Kidney epithelial cell (primary cell): ENCODE measurements at regions not wholly inside any gene's neighbourhood (a gene's known extent, or its start where the extent isn't known, plus 50 kb on each side); places are given as distances from the start of the nearest gene placed in this dataset.

Experiments
- DNase-seq: peaks from one replicate; pipeline ENCODE4 v3.0.0-alpha.2; 2010; ENCODE audit warnings: low read depth
- H3K27me3 ChIP-seq: 2 replicates; pipeline ENCODE4 v1.6.0; 2011; ENCODE audit warnings: low read length; ENCODE audit not compliant: control insufficient read depth, insufficient read depth
- H3K36me3 ChIP-seq: 2 replicates; pipeline ENCODE4 v1.5.1; 2011; ENCODE audit warnings: low read length; ENCODE audit not compliant: control insufficient read depth, insufficient read depth
- H3K4me3 ChIP-seq: 2 replicates; pipeline ENCODE4 v1.5.1; 2011; ENCODE audit warnings: low read depth, mild to moderate bottlenecking, control low read depth, low read length
- TF ChIP-seq, protein P1 (sequence below): IDR thresholded peaks from 2 replicates; pipeline ENCODE4 v1.5.1; 2011; ENCODE audit warnings: mild to moderate bottlenecking, moderate library complexity, low read length, control low read depth, inconsistent platforms; ENCODE audit not compliant: insufficient read depth, poor library complexity, severe bottlenecking

DNA sequence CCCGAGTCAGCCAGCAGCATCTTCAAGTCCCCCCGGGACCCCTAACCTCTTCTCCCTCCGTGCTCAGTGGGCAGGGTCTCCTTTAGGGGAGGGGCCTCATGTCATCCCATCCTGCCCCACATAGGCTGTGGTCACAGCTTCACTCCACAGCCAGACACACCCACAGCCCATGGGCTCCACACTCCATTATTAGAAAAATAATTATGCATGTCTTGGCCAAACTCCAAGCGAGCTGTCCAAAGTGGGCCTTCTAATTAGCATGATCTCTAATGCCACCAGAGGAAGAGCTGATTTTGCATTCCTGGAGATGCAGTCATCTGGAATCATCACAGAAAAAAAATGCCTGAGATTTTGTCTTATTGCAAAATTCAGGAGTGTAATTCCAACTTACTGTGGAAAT, 418.2 kb downstream of the IRX2 start:
- no peak for DNase-seq
- no peak overlapping the region for H3K4me3 ChIP-seq
- TF ChIP-seq, protein P1, sequence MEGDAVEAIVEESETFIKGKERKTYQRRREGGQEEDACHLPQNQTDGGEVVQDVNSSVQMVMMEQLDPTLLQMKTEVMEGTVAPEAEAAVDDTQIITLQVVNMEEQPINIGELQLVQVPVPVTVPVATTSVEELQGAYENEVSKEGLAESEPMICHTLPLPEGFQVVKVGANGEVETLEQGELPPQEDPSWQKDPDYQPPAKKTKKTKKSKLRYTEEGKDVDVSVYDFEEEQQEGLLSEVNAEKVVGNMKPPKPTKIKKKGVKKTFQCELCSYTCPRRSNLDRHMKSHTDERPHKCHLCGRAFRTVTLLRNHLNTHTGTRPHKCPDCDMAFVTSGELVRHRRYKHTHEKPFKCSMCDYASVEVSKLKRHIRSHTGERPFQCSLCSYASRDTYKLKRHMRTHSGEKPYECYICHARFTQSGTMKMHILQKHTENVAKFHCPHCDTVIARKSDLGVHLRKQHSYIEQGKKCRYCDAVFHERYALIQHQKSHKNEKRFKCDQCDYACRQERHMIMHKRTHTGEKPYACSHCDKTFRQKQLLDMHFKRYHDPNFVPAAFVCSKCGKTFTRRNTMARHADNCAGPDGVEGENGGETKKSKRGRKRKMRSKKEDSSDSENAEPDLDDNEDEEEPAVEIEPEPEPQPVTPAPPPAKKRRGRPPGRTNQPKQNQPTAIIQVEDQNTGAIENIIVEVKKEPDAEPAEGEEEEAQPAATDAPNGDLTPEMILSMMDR, result no peak
- no peaks in the 10 kb centered on the region for H3K36me3 ChIP-seq
- H3K27me3 ChIP-seq, result peaks cover 11% of the 10 kb centered on the region

DNA sequence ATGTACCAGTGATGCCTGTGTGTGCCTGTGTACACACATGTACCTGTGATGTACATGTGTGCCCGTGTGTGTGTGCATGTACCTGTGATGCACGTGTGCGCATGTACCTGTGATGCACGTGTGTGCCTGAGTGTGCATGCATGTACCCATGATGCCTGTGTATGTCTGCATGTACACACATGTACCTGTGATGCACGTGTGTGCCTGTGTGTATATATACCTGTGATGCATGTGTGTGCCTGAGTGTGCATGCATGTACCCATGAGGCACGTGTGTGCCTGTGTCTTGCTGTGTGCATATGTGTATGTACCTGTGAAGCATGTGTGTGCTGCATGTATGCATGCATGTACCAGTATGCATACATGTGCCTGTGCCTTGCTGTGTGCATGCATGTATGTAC, 419.0 kb downstream of the IRX2 start:
- no peaks in the 10 kb centered on the region for H3K36me3 ChIP-seq

GRCh38 chr5:2330325-2331130, 420.9 kb downstream of the IRX2 start:
- H3K4me3 ChIP-seq, result no peak overlapping the region
- no peaks in the 10 kb centered on the region for H3K36me3 ChIP-seq
- DNase-seq, result no peak
- H3K27me3 ChIP-seq, result peaks cover 11% of the 10 kb centered on the region
- TF ChIP-seq, protein P1, result no peak

More for the DNA sequence above, 419.0 kb downstream of the IRX2 start:
- peaks cover 11% of the 10 kb centered on the region for H3K27me3 ChIP-seq
- TF ChIP-seq, protein P1, result no peak
- H3K4me3 ChIP-seq, result no peak overlapping the region
- DNase-seq, result no peak

DNA sequence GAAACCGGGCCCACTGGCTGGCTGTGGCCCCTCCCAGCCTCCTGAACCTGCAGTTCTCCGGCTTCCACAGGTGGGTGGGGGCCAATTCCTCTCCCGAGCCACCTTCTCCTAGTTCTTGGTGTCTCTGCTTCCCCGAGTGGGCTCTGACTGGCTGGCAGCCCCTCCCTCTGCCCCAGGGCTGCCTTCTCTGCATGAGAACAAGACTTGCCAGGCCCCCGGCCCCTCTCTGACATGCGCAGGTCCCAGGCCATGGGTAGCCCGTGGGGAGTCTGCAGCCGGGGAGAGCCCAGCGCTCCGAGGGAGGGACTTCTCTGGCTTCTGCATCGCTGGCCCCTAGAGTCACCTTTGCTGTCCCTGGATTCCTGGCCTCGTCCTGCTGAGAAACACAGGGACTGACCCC, 421.7 kb downstream of the IRX2 start:
- no peak for DNase-seq
- H3K36me3 ChIP-seq, result no peaks in the 10 kb centered on the region
- H3K27me3 ChIP-seq, result peaks cover 8% of the 10 kb centered on the region
- TF ChIP-seq, protein P1, result no peak
- no peak overlapping the region for H3K4me3 ChIP-seq

DNA sequence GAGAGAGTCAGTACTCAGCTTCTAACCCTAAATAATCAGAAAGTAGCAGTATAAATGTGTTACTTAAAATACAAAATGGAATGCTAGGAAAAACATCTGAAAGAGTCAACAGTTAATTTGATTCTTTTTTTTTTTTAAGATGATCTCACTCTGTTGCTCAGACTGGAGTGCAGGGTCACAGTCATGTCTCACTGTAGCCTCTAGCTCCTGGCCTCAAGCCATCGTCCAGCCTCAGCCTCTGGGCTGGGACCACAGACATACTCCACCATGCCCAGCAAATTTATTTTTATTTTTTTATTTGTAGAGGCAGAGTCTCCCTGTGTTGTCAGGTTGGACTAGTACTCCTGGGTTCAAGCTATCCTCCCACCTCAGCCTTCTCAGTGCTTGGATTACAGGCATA, 424.9 kb downstream of the IRX2 start:
- no peaks in the 10 kb centered on the region for H3K36me3 ChIP-seq
- TF ChIP-seq, protein P1, result no peak
- DNase-seq, result no peak
- H3K27me3 ChIP-seq, result no peaks in the 10 kb centered on the region
- H3K4me3 ChIP-seq, result no peak overlapping the region

DNA sequence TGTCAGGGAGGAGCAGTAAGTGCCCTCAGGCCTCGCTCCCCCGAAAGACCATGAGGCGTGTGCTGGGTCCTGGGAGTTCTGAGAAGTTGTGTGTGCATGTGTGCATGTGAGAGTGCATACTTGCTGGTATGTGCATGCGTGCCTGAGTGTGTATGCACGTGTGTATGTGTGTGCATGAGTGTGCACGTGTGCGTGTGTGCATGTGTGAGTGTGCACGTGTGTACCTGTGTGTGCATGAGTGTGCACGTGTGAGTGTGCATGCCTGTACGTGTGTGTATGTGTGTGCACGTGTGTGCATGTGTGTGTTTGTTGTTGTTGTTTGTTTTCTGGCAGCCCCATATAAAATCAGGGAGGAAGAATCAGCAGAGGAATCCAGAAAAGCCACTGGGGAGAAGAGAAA, 426.7 kb downstream of the IRX2 start:
- no peaks in the 10 kb centered on the region for H3K27me3 ChIP-seq
- H3K36me3 ChIP-seq, result no peaks in the 10 kb centered on the region
- TF ChIP-seq, protein P1, result no peak
- no peak overlapping the region for H3K4me3 ChIP-seq
- DNase-seq, result no peak
